HL-60/S4 (cell line): ENCODE measurements at regions not wholly inside any gene's neighbourhood (a gene's known extent, or its start where the extent isn't known, plus 50 kb on each side); places are given as distances from the start of the nearest gene placed in this dataset.
"Not testable (repeated sequence)": the region's sequence is repeated elsewhere in the genome, so short reads cannot be mapped to it uniquely, and the experiment has no call there.

Experiments
- in situ Hi-C: fragments of 300-500 bp; cut with MboI; formaldehyde crosslinking; loops from 2 replicates; pipeline ENCODE4 v1.14.3; 2022; ENCODE audit warnings: low sequenced_read_pairs

DNA sequence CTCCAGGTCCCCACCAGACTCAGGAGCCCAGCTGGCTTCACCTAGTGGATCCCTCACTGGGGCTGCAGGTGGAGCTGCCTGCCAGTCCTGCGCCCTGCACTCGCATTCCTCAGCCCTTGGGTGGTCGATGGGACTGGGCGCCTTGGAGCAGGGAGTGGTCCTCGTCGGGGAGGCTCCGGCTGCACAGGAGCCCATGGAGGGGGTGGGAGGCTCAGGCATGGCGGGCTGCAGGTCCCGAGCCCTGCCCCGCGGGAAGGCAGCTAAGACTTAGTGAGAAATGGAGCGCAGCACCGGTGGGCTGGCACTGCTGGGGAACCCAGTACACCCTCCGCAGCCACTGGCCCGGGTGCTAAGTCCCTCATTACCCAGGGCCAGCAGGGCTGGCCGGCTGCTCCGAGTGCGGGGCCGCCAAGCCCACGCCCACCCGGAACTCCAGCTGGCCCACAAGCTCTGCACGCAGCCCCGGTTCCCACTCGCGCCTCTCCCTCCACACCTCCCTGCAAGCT lies 203.4 kb downstream of the DSC3 start:
- in situ Hi-C loops, result not testable (repeated sequence)

DNA sequence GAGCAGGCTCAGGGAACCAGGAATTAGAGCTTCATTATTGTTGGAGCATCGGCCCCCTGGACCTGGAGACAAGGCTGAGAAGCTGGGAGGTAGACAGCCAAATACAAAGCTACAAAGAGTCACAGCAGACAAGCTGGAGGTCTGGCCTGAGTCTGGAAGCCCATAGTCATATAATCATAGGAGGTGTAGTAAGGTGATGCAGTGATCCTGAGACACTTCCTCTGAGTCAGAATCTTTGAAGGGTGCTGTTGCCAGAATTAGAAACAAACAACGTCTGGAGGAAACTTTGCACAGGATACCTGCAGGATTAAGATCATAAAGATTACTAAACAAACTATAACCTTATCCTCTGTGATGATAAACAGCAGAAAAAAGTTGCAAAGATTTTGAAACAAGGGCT lies 213.8 kb downstream of the DSC3 start:
- in situ Hi-C loops, result no loop called here

GRCh38 chr18:30819619-30820018 lies 222.9 kb downstream of the DSC3 start:
- in situ Hi-C loops, result no loop called here

- in situ Hi-C loops, result no loop called here
Measured at GRCh38 chr18:30814446-30814845, 228.1 kb downstream of the DSC3 start.

- in situ Hi-C loops, result no loop called here
Measured at GRCh38 chr18:30811580-30811979, 231.0 kb downstream of the DSC3 start.

DNA sequence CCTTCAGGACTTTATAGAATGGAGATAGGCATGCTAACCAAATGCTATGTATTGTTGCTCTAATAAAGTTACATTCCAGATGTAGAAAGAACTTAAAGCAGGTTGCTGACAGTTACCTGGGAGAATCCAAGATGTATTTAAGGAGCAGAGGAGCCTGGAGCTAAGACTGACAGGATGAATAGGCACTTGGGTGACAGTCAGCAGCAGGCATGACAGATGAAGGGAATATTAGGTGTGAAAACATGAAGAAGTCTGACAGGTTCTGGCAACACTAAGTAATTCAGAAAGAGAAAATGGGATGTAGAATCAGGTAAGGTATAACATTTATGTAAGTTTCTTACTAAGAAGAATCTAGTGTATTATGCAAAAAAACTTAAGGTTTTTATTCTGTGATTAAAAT lies 232.0 kb downstream of the DSC3 start:
- in situ Hi-C loops, result no loop called here

- in situ Hi-C loops, result no loop called here
Measured at GRCh38 chr18:30806823-30807222, 235.7 kb downstream of the DSC3 start.

- in situ Hi-C loops, result no loop called here
Measured at GRCh38 chr18:30800800-30801199, 241.7 kb downstream of the DSC3 start.

GRCh38 chr18:30792051-30792450 lies 250.5 kb downstream of the DSC3 start:
- in situ Hi-C loops, result no loop called here

DNA sequence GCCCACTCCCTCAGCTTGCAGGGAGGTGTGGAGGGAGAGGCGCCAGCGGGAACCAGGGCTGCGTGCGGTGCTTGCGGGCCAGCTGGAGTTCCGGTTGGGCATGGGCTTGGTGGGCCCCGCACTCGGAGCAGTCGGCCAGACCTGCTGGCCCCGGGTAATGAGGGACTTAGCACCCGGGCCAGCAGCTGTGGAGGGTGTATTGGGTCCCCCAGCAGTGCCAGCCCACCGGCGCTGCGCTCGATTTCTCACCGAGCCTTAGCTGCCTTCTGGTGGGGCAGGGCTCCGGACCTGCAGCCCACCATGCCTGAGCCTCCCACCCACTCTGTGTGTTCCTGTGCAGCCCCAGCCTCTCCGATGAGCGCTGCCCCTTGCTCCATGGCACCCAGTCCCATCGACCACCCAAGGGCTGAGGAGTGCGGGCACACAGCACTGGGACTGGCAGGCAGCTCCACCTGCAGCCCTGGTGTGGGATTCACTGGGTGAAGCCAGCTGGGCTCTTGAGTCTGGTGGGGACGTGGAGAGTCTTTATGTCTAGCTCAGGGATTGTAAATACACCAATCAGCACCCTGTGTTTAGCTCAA lies 254.0 kb downstream of the DSC3 start:
- in situ Hi-C loops, result not testable (repeated sequence)

- in situ Hi-C loops, result no loop called here
Measured at GRCh38 chr18:30787410-30787809, 255.1 kb downstream of the DSC3 start.

DNA sequence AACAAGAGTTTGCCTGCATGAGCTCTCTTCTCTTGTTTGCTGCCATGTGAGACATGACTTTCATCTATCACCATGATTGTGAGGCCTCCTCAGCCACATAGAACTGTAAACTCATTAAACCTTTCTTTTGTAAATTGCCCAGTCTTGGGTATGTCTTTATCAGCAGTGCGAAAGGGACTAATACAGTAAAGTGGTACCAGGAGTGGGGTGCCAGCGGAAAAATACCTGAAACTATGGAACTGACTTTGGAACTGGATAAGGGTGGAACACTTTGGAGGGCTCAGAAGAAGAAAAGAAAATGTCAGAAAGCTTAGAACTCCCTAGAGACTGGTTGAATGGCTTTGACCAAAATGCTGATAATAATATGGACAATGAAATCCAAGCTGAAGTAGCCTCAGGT lies 260.9 kb downstream of the DSC3 start:
- in situ Hi-C loops, result no loop called here

- in situ Hi-C loops, result no loop called here
Measured at GRCh38 chr18:30775629-30776028, 266.9 kb downstream of the DSC3 start.

GRCh38 chr18:30772170-30772569 lies 270.4 kb downstream of the DSC3 start:
- in situ Hi-C loops, result not testable (repeated sequence)

DNA sequence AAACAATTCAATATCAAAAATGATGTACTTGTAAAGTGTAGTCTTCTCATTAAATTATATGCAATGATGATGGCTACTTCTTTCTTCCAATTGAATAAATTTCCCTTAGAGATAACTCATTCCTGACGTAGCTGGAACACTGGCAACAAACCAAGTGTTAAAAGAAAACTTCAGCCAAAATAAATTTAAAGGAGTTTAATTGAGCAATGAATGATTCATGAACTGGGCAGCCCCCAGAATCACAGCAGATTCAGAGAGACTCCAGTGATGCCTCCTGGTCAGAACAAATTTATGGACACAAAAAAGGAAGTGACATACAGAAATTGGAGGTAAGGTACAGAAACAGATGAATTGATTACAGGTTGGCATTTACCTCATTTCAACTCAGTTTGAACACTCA lies 276.5 kb downstream of the DSC3 start:
- in situ Hi-C loops, result no loop called here

GRCh38 chr18:30765247-30765646 lies 277.3 kb downstream of the DSC3 start:
- in situ Hi-C loops, result no loop called here

GRCh38 chr18:30763902-30764350 lies 278.6 kb downstream of the DSC3 start:
- in situ Hi-C loops, result no loop called here

GRCh38 chr18:30754846-30755245 lies 287.7 kb downstream of the DSC3 start:
- in situ Hi-C loops, result no loop called here

DNA sequence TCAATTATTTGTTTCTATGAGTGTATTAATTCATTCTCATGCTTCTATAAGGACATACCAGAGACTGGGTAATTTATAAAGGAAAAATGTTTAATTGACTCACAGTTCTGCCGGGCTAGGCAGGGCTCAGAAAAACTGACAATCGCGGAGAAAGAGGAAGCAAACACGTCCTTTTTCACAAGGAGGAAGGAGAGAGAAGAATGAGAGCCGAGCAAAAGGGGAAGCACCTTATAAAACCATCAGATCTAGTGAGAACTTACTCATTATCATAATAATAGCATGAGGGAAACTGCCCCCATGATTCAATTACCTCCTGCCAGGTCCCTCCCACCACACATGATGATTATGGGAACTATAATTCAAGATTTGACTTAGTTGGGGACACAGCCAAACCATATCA lies 294.0 kb downstream of the DSC3 start:
- in situ Hi-C loops, result no loop called here

- in situ Hi-C loops, result no loop called here
Measured at GRCh38 chr18:30746224-30746623, 296.3 kb downstream of the DSC3 start.

- in situ Hi-C loops, result no loop called here
Measured at GRCh38 chr18:30743033-30743432, 299.5 kb downstream of the DSC3 start.

DNA sequence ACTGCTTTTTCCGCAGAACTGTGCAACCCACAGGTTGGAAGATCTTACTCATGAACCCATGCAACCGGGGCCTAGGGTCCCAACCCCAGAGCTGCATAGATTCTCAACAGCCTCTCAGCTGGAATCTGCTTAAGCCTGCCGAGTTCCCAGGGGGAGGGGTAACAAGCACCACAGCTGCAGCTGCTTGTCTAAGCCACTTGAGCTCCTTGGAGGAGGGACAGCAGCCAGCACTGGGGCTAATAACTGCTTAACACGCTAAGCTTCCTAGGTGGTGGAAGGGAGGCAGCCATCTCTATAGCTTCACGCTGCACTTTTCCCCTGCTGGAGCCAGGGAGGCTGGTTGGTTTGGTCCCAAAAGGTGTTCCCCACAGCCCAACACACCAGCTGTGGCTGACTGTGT lies 311.6 kb downstream of the DSC3 start:
- in situ Hi-C loops, result no loop called here

- in situ Hi-C loops, result no loop called here
Measured at GRCh38 chr18:30727849-30728248, 314.7 kb downstream of the DSC3 start.
